LNCaP clone FGC (cell line): ENCODE measurements at regions not wholly inside any gene's neighbourhood (a gene's known extent, or its start where the extent isn't known, plus 50 kb on each side); places are given as distances from the start of the nearest gene placed in this dataset.

Source experiments
- DNase-seq: peaks from one replicate; pipeline ENCODE4 v3.0.0-alpha.2; 2011; ENCODE audit warnings: low read depth
- H3K4me3 ChIP-seq: 2 replicates; pipeline ENCODE4 v1.5.1; 2011; ENCODE audit warnings: mild to moderate bottlenecking, low read depth, low read length, control low read depth
- CTCF ChIP-seq: IDR thresholded peaks from 2 replicates; pipeline ENCODE4 v1.5.1; 2012; ENCODE audit warnings: mild to moderate bottlenecking; ENCODE audit not compliant: control insufficient read depth, insufficient read depth; ENCODE audit errors: extremely low read depth

DNA sequence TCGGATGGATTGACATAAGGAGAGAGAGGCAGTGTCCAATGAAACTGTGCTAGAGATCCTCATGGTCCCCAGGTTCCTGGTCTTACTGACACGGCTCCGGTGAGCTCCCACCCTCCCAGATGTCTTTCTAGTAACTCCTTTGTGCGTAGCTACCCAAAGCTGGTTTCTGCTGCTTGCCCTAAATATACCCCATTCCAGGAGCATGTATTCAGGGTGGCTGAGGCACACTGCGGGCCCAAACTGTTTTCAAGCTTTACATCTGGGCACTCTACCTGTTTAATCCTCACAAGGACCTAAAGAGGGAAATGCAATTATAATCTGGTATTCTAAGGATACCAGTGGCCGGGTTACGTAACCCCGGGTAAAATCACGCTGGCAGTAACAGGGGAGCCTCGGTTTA, 161.2 kb upstream of the NSMCE3 start:
- DNase-seq: no peak
- H3K4me3 ChIP-seq: no peak overlapping the region
- no peak for TF ChIP-seq CTCF

- no peak for TF ChIP-seq CTCF
- H3K4me3 ChIP-seq: no peak overlapping the region
- DNase-seq: no peak
These were observed 160.5 kb upstream of the NSMCE3 start for GRCh38 chr15:29430124-29430523.

GRCh38 chr15:29429584-29429983, 160.0 kb upstream of the NSMCE3 start:
- DNase-seq: no peak
- no peak overlapping the region for H3K4me3 ChIP-seq
- TF ChIP-seq CTCF: no peak

DNA sequence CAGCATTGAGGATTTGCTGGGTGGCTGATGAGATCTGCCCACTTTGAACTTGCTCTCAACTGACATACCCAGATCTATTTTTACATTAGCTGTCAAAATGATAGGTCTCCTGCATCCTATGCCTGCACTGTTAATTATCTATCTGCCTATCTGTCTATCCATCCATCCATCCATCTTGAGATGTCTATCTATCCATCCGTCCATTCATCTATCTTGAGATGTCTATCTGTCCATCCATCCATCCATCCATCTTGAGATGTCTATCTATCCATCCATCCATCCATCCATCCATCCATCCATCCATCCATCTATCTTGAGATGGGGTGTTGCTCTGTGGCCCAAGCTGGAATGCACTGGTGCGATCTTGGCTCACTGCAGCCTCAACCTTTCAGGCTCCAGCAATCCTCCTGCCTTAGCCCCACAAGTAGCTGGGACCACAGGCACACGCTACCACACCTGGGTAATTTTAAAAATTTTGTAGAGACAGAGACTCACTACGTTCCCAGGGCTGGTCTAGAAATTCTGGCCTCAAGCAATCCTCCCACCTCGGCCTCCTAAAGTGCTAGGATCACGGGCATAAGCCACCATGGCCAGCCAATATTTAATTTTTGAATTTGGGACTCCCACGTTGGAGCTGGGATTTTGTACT, 159.4 kb upstream of the NSMCE3 start:
- no peak for TF ChIP-seq CTCF
- no peak for DNase-seq
- no peak overlapping the region for H3K4me3 ChIP-seq

- H3K4me3 ChIP-seq: no peak overlapping the region
- no peak for TF ChIP-seq CTCF
- no peak for DNase-seq
These were observed 156.2 kb upstream of the NSMCE3 start for GRCh38 chr15:29425864-29426263.

DNA sequence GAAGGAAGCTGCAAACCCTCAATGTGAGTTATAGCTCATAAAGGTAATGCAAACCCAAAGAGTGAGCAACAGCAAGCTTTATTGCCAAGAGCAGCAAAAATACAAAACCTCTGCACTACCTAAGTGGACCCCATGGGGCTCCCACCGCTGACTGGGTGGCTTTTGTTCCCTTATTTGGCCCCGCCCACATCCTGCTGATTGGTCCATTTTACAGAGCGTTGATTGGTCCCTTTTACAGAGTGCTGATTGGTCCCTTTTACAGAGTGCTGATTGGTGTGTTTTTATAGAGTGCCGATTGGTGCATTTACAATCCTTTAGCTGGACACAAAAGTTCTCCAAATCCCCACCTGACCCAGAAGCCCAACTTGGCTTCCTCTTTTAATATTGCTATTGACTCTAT, 154.5 kb upstream of the NSMCE3 start:
- no peak overlapping the region for H3K4me3 ChIP-seq
- TF ChIP-seq CTCF: no peak
- no peak for DNase-seq

DNA sequence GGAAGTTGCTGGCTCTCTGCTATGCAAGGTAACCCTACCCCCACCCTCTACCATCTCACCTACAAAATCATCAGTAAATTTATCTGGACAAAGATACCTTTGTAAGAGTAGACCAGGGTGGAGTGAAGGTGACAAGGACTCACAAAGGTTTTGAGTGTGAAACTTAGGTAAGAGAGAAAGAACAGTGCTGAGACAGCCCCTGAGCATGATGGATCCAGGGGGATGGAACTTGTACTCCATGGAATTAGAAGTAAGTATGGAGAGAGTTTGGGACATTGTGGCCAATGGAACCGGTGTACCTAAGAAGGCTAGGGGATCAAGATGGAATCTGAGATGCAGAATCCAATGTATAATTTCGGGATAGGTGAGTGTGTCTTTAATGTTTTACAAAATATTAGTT, 153.0 kb upstream of the NSMCE3 start:
- H3K4me3 ChIP-seq: no peak overlapping the region
- no peak for DNase-seq
- no peak for TF ChIP-seq CTCF
